Neural crest cell (in vitro differentiated cells): ENCODE measurements at regions not wholly inside any gene's neighbourhood (a gene's known extent, or its start where the extent isn't known, plus 50 kb on each side); places are given as distances from the start of the nearest gene placed in this dataset.

Experiments used
- DNase-seq: peaks from one replicate; pipeline ENCODE4 v3.0.0; 2021; ENCODE audit warnings: low read depth, mixed read lengths, low spot score
- H3K27ac Mint-ChIP-seq: one replicate; pipeline ENCODE4 v1.8.0; 2021; ENCODE audit warnings: mild to moderate bottlenecking, mixed read lengths; ENCODE audit not compliant: unreplicated experiment
- H3K27me3 Mint-ChIP-seq: 2 replicates; pipeline ENCODE4 v1.8.0; 2021; ENCODE audit warnings: low read depth, mild to moderate bottlenecking, mixed read lengths
- H3K36me3 Mint-ChIP-seq: 2 replicates; pipeline ENCODE4 v1.8.0; 2021; ENCODE audit warnings: low read depth, mild to moderate bottlenecking, mixed read lengths
- H3K4me1 Mint-ChIP-seq: 2 replicates; pipeline ENCODE4 v1.8.0; 2021; ENCODE audit warnings: mixed read lengths
- H3K4me3 Mint-ChIP-seq: one replicate; pipeline ENCODE4 v1.8.0; 2021; ENCODE audit warnings: mild to moderate bottlenecking, mixed read lengths
- H3K9me3 Mint-ChIP-seq: 2 replicates; pipeline ENCODE4 v1.8.0; 2021; ENCODE audit warnings: mixed read lengths
- TF ChIP-seq, protein P1 (sequence below): fragments of 200-600 bp; sonication (generic); conservative IDR thresholded peaks from 2 replicates; pipeline ENCODE4 v1.5.0; 2021; ENCODE audit warnings: antibody characterized with exemption, mild to moderate bottlenecking

DNA sequence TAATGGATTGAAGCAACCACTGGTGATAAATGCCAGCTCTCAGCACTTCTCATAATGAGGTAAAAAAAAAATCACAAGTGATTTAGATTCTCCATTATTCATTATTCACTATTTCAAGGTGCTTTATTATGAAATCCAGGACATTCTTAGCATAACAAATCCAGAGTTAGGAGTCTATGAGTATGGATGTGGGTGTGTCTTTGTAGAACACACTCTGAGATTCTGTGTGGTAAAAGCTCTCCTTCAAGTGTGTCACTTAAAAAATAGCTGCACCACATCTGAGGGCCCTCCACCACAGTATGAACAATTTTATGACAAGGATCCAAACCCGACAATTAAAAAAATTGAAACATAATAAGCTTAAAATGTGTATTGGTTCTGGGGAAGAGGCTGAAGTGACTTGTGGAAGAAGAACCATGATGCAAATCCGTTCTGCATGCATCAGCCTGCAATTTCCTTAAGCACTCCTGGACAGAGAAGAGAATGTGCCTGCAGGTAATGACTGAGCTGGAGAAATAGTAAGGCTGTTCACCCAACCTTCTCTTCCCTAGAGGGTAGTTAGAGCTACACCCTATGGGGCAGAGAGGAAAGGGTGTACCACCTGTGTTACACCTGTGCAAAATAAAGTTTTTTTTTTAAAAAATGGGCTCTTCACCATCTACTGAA lies 488.5 kb upstream of the MGAT4C start:
- no peak overlapping the region for H3K4me3 Mint-ChIP-seq
- H3K27me3 Mint-ChIP-seq: no peaks in the 10 kb centered on the region
- TF ChIP-seq, protein P1, sequence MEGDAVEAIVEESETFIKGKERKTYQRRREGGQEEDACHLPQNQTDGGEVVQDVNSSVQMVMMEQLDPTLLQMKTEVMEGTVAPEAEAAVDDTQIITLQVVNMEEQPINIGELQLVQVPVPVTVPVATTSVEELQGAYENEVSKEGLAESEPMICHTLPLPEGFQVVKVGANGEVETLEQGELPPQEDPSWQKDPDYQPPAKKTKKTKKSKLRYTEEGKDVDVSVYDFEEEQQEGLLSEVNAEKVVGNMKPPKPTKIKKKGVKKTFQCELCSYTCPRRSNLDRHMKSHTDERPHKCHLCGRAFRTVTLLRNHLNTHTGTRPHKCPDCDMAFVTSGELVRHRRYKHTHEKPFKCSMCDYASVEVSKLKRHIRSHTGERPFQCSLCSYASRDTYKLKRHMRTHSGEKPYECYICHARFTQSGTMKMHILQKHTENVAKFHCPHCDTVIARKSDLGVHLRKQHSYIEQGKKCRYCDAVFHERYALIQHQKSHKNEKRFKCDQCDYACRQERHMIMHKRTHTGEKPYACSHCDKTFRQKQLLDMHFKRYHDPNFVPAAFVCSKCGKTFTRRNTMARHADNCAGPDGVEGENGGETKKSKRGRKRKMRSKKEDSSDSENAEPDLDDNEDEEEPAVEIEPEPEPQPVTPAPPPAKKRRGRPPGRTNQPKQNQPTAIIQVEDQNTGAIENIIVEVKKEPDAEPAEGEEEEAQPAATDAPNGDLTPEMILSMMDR: no peak
- no peak for DNase-seq
- H3K4me1 Mint-ChIP-seq: no peaks in the 10 kb centered on the region
- H3K36me3 Mint-ChIP-seq: no peaks in the 10 kb centered on the region
- no peak overlapping the region for H3K27ac Mint-ChIP-seq
- H3K9me3 Mint-ChIP-seq: no peaks in the 10 kb centered on the region

GRCh38 chr12:86743875-86744536 lies 487.8 kb upstream of the MGAT4C start:
- no peak overlapping the region for H3K27ac Mint-ChIP-seq
- H3K27me3 Mint-ChIP-seq: no peaks in the 10 kb centered on the region

DNA sequence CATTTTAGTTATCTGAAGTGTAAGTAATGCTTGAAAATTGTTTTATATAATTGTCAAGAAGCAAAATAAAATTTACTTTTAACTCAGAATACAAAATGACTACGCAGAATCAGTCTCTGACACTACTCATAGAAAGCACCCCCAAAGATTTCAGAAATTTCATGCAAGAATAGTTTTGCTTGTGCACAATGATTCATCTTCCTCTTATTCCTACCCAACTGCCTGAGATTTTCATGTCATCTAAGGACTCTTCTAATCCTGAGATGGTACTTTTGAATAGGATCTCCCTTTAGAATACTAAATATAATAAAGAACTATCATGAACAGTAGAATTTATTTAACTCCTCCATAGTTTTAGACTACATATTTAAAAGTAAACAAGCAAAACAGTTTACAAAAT lies 485.3 kb upstream of the MGAT4C start:
- no peak overlapping the region for H3K27ac Mint-ChIP-seq
- no peaks in the 10 kb centered on the region for H3K27me3 Mint-ChIP-seq
- H3K9me3 Mint-ChIP-seq: no peaks in the 10 kb centered on the region
- no peak for DNase-seq
- no peaks in the 10 kb centered on the region for H3K4me1 Mint-ChIP-seq
- no peak overlapping the region for H3K4me3 Mint-ChIP-seq
- TF ChIP-seq, protein P1: no peak
- H3K36me3 Mint-ChIP-seq: no peaks in the 10 kb centered on the region

More at GRCh38 chr12:86743875-86744536, 487.8 kb upstream of the MGAT4C start:
- TF ChIP-seq, protein P1: no peak
- H3K4me1 Mint-ChIP-seq: no peaks in the 10 kb centered on the region
- H3K36me3 Mint-ChIP-seq: no peaks in the 10 kb centered on the region
- no peaks in the 10 kb centered on the region for H3K9me3 Mint-ChIP-seq
- H3K4me3 Mint-ChIP-seq: no peak overlapping the region
- DNase-seq: no peak

DNA sequence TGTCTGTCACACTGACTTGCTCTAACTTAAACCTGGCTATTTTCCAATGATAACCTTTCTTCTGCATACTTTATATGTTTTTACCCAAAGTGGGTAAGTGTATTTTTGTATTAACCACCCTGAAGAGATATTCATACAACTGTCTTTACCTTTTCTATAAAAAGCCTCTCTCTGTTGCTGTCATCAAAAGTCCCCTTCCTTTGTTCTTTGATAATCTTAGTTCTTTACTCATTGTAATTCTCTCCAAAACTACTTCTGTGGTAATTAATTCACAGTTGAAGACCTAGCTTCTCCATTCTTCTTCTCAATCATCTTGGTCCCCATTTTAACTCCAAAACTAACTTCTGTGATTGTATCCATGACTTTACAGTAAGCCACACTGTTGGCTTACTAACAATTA lies 479.7 kb upstream of the MGAT4C start:
- no peaks in the 10 kb centered on the region for H3K9me3 Mint-ChIP-seq
- H3K4me3 Mint-ChIP-seq: no peak overlapping the region
- H3K36me3 Mint-ChIP-seq: no peaks in the 10 kb centered on the region
- H3K4me1 Mint-ChIP-seq: no peaks in the 10 kb centered on the region
- no peak for DNase-seq
- TF ChIP-seq, protein P1: no peak
- H3K27me3 Mint-ChIP-seq: no peaks in the 10 kb centered on the region
- H3K27ac Mint-ChIP-seq: no peak overlapping the region

GRCh38 chr12:86735072-86735471 lies 478.9 kb upstream of the MGAT4C start:
- TF ChIP-seq, protein P1: no peak
- Mint-ChIP-seq H3K27ac (no peak overlapping the region), H3K9me3 (no peaks in the 10 kb centered on the region), H3K4me1 (no peaks in the 10 kb centered on the region), H3K36me3 (no peaks in the 10 kb centered on the region), H3K4me3 (no peak overlapping the region), H3K27me3 (no peaks in the 10 kb centered on the region)
- no peak for DNase-seq
